GM12892 (cell line): ENCODE measurements at regions not wholly inside any gene's neighbourhood (a gene's known extent, or its start where the extent isn't known, plus 50 kb on each side); places are given as distances from the start of the nearest gene placed in this dataset.

Source experiments
- POLR2A ChIP-seq: IDR thresholded peaks from 2 replicates; pipeline ENCODE4 v1.6.1; 2011; ENCODE audit warnings: low read depth, low read length, control low read depth
- POLR2AphosphoS5 ChIP-seq: IDR thresholded peaks from 2 replicates; pipeline ENCODE4 v1.6.1; 2011; ENCODE audit warnings: low read depth, low read length, control low read depth

GRCh38 chr20:40949346-40949745 is 79.3 kb upstream of the TOP1 start:
- TF ChIP-seq POLR2AphosphoS5 (no peak), POLR2A (no peak)
